ENCODE measurements at regions not wholly inside any gene's neighbourhood (a gene's known extent, or its start where the extent isn't known, plus 50 kb on each side); places are given as distances from the start of the nearest gene placed in this dataset.

DNA sequence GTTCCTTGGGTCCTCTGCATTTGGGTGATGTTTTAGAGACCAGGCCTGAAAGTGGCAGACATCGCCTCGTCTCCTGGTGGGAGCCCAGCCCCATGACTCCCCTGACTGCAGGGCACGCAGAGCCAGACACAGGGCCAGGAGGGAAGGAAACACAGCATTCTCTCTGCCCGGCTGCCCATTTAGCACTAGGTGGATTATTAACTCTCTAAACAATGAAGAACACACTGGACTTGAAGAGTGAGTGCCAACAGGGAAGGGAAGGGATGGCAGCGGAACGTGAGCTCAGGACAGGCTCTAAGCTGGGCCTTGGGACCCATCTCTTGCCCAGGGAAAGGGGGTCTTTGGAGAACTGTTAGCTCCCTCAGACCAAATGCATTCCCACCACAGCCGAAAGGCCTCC, 80.4 kb downstream of the TBXT start:
- TF ChIP-seq, protein P1, sequence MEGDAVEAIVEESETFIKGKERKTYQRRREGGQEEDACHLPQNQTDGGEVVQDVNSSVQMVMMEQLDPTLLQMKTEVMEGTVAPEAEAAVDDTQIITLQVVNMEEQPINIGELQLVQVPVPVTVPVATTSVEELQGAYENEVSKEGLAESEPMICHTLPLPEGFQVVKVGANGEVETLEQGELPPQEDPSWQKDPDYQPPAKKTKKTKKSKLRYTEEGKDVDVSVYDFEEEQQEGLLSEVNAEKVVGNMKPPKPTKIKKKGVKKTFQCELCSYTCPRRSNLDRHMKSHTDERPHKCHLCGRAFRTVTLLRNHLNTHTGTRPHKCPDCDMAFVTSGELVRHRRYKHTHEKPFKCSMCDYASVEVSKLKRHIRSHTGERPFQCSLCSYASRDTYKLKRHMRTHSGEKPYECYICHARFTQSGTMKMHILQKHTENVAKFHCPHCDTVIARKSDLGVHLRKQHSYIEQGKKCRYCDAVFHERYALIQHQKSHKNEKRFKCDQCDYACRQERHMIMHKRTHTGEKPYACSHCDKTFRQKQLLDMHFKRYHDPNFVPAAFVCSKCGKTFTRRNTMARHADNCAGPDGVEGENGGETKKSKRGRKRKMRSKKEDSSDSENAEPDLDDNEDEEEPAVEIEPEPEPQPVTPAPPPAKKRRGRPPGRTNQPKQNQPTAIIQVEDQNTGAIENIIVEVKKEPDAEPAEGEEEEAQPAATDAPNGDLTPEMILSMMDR (IDR thresholded peaks at IDR 0.05; ENCODE audit: poor library complexity) = no peak
- no peak for TF ChIP-seq EZH2phosphoT487 (IDR thresholded peaks at IDR 0.05; ENCODE audit: low read depth, severe bottlenecking, unreplicated experiment)
- no peak for TF ChIP-seq EZH2 (IDR thresholded peaks at IDR 0.05; ENCODE audit: borderline replicate concordance)

All from hepatocyte (in vitro differentiated cells).